NCI-H128 (cell line): ENCODE measurements at regions not wholly inside any gene's neighbourhood (a gene's known extent, or its start where the extent isn't known, plus 50 kb on each side); places are given as distances from the start of the nearest gene placed in this dataset.

Source experiments
- DNase-seq: peaks from one replicate; lab custom pipeline; 2025; ENCODE audit not compliant: unreplicated experiment; lab: John Stamatoyannopoulos, UW

- DNase-seq = no peak
Observed at GRCh38 chr3:178258121-178258520, 278.1 kb upstream of the KCNMB2 start.

- no peak for DNase-seq
Observed at GRCh38 chr3:178259703-178260102, 276.5 kb upstream of the KCNMB2 start.

DNA sequence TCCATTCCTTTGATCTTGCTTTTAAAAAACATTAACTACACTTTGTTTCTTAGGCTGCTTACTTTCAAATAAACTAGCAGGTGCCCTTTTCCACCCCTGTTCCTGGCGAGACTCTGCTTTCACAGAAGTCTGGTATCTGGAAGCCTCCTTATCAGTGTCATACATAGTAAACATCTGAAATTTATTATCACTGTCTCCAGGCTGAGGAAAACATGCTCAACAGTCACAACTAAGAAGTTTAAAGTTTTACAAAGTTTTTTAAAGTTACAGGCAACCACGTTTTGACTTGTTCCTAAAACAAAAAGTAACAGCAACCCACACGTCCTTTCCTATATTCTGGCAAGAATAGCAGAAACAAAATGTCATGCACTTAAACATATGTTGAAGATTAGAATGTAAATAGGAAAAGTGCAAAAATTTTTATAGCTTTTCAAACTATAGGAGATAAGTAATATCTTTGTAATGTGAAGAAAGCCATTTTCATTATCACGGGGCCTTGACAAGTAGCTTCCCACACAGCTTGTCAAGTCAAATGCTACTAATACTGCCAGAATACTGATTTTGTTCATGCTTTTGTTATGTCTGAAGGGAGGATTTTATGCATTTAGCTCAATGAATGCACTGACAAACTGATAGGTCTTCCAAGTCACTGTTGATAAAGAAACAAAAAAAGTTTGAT, 275.2 kb upstream of the KCNMB2 start:
- DNase-seq = no peak

GRCh38 chr3:178263236-178263916, 272.9 kb upstream of the KCNMB2 start:
- DNase-seq = no peak

DNA sequence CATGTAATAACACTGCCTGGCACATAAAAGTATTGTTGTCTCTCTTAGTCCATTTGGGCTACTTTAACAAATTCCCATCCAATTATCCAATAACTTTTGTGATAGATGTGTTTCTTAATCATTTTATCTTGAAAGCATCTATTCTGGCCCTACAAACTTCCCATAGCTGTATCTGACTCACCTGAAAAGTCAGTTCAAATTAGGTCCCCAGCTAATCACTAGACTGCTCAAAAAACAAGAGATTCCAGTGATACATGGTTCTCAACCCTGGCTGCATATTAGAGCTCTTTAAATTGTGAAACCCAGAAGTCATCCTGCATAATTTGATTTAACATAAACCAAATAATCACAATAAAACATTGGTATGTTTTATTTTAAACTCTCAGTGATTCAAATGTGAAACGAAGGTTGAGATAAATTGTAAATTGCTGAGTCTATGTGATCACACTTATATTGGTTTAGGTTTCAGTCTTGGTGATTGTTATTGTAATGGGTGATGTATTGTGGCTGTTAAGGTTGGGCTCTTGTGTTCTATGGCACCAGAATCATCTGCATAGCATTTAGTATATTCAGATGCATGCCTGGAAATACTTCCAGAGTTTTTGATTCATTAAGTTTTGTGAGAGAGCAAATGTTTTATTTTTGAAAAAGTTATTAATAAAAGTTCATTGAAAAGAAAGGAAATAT, 268.9 kb upstream of the KCNMB2 start:
- DNase-seq = no peak

- DNase-seq = no peak
Observed at GRCh38 chr3:178270838-178271237, 265.4 kb upstream of the KCNMB2 start.

- DNase-seq = no peak
Observed at GRCh38 chr3:178271740-178272387, 264.4 kb upstream of the KCNMB2 start.

DNA sequence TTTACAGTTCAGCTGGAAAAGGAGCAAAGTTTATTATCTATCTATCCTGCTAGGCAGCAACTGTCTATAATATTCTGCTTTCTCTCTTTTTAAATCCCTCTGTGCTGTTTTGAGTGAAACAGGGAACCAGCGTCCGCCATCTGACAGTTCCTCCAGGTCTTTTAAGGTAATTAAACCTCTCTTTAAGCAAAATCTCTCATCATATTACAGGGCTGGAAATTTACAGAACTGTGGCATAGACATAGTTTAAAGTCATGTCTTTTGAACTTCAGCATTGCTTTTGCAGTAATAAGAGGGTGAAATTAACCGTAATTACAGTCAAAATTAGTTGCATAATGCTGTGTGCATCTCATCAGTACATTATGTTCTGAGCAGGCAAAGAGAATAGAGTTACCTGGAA, 263.4 kb upstream of the KCNMB2 start:
- DNase-seq = no peak

- no peak for DNase-seq
Observed at GRCh38 chr3:178274711-178275110, 261.5 kb upstream of the KCNMB2 start.

GRCh38 chr3:178275311-178275710, 260.9 kb upstream of the KCNMB2 start:
- DNase-seq = no peak

GRCh38 chr3:178275793-178276192, 260.4 kb upstream of the KCNMB2 start:
- no peak for DNase-seq

DNA sequence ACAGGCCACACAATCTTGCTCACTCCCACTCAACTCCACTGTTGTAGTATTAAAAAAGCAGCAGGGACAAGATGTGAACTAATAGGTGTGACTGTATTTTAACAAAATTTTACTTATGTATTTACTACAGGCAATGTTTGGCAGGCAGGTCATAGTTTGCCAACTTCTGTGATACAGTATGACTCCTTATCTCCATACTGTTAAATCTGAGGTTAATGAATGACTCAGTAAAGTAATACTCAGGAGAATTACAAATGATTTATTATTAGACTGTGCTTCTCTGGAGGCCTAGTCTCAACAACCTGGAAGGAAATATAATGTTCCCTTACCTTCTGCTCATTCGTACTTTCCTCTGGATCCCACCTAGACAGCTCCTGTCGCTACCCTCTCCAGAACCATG, 258.6 kb upstream of the KCNMB2 start:
- DNase-seq = no peak

GRCh38 chr3:178283561-178283960, 252.7 kb upstream of the KCNMB2 start:
- no peak for DNase-seq

DNA sequence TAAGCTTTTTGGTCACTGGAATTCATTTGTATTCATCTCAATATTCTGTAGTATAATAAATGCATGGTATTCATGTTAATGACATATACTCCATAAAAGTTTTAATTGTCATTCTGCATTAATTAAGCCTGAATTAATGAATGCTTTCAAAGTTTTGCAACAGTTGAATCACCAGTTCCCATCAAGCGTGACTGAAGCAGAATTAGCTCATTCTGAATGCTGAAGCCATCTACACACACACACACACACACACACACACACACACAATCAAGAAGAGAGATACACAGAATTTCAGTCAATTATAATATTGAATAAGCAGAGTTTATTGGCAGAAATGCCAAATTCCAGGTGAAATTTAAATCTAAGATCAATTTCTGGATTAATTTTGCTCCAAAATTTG, 252.1 kb upstream of the KCNMB2 start:
- no peak for DNase-seq

DNA sequence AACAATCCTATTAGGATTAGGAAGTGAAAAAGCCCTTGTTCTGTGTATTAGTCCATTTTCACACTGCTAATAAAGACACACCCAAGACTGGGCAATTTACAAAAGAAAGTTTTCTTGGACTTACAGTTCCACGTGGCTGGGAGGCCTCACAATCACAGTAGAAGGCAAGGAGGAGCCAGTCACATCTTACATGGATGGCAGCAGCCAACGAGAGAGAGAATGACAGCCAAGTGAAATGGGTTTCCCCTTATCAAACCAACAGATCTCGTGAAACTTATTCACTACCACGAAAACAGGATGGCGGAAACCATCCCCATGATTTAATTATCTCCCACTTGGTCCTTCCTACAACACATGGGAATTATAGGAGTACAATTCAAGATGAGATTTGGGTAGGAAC, 248.2 kb upstream of the KCNMB2 start:
- no peak for DNase-seq

GRCh38 chr3:178289544-178290160, 246.6 kb upstream of the KCNMB2 start:
- no peak for DNase-seq

- DNase-seq = no peak
Observed at GRCh38 chr3:178291574-178292370, 244.5 kb upstream of the KCNMB2 start.

DNA sequence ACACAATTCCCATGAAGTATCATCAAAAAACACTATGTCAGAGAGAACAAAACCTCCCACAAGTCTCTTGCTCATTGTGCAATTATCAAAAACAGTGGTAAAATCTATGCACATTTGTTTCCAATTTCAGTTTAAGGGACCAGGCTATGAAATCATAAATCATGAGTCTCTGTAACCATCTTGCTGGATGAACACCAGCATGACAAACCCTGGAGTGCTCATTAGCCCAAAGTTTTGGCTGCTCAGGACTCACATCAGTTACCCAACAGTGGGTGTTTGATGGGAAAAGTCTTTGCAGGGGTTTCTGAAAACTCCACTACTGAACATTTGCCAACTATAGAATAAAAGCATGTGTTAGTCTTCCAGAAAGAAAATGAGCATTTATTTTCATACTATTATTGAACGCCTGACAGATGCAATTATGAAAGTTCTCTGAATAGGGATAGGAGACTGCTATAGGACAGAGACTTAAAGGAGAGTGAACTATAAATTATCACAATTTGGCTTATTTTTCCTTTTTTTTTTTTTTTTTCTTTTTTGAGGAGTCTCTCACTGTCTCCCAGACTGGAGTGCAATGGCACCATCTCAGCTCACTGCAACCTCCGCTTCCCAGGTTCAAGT, 240.8 kb upstream of the KCNMB2 start:
- no peak for DNase-seq

DNA sequence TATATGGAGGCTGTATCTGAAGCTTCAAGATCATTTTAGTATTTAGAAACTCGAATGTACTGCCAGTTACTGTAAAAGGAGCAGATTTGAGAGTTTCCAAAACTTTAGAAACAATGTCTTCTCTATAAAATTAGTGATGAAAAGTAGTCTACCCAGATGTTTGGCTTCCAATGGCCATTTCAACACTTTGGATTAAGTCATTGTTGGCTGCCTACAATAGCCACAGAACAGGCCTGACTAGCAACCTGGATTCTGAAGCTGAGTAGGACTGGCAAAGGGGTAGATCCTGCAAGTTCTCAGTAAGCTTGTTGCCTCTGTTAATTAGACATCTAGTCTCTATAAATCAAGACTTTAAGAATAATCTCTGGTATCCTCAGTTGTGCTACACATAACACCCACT, 239.0 kb upstream of the KCNMB2 start:
- no peak for DNase-seq

DNA sequence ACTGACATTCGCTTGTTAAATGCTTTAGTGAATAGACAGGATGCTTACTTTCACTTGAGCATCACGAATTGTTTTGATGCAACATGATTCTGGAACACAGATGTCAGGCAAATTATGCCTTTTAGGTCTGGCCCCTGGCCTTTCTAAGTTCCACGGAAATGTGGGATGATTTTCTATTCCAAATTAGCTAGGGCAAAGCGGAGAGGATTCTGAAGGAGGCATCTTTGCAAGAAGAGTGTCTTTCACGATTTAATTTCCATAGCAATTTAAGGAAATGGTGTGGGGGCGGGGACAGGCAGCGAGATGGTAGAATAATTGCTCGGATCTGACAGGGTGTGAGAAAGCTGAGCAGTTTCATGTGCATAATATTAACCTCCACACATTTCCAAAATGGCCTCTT, 238.5 kb upstream of the KCNMB2 start:
- DNase-seq = no peak
